ENCODE measurements at regions not wholly inside any gene's neighbourhood (a gene's known extent, or its start where the extent isn't known, plus 50 kb on each side); places are given as distances from the start of the nearest gene placed in this dataset.

DNA sequence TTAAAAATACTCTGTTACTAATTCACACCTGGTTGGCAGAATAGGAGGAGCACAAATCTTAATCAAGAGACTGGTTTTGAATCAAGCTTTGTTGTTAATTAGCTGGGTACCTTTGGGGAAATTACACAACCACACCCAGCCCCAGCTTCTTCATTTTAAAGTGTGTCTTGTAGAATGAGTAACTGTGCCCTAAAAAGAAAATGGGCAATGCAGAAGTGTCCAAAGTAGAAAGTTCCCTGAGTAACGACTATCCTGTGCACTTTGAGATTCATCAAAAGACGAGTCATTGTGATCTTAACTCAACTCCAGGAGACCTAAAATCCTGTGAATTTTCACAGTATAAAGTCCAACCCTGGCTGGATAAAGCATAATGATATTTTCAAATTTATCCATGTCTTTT, 792.3 kb upstream of the HS3ST1 start:
- Histone ChIP-seq H3K9me3 (ENCODE audit: control insufficient read depth in 2 of 3, low read length in 3 of 3) (no peaks in the 10 kb centered on the region), H3K27ac (ENCODE audit: low read depth, low read length) (no peak overlapping the region), H3K27me3 (ENCODE audit: control insufficient read depth in 2 of 2, insufficient read depth in 2 of 2, low read length in 2 of 2) (no peaks in the 10 kb centered on the region), H3K36me3 (ENCODE audit: control insufficient read depth in 2 of 3, insufficient read depth in 3 of 3, low read length in 3 of 3) (no peaks in the 10 kb centered on the region), H3K4me1 (ENCODE audit: control insufficient read depth in 2 of 2, insufficient read depth in 2 of 2, low read length in 2 of 2) (no peaks in the 10 kb centered on the region), H3K4me3 (ENCODE audit: low read length) (no peak overlapping the region)
- Mint-ChIP-seq H3K4me3 (no peak overlapping the region), H3K36me3 (no peaks in the 10 kb centered on the region), H3K27me3 (no peaks in the 10 kb centered on the region), H3K4me1 (no peaks in the 10 kb centered on the region), H3K27ac (no peak overlapping the region), H3K9me3 (peaks cover 0 to 10% (median 3%) of the 10 kb centered on the region in 11 donors)
- ChIA-PET POLR2A (no interaction called here), CTCF (no interaction called here)
- DNase-seq (no peak), ATAC-seq (no peak)
- intact Hi-C loops (cut with micrococcal nuclease): no loop called here

DNA sequence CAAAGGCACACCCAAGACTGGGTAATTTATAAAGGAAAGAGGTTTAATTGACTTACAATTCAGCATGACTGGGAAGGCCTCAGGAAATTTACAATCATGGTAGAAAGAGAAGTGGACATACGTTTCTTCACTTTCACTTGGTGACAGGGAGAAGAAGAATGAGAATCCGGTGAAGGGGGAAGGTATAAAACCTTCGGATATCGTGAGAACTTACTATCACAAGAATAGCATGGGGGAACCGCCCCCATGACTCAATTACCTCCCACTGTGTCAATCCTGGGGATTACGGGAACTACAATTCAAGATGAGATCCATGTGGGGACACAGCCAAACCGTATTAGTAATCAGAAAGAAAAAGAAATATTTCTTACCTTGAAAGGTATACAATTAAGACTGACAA, 782.9 kb upstream of the HS3ST1 start:
- no peaks in the 10 kb centered on the region for H3K27me3 Mint-ChIP-seq
- Histone ChIP-seq H3K4me1 (ENCODE audit: control insufficient read depth in 2 of 2, insufficient read depth in 2 of 2, low read length in 2 of 2) (no peaks in the 10 kb centered on the region), H3K36me3 (ENCODE audit: control insufficient read depth in 2 of 3, insufficient read depth in 3 of 3, low read length in 3 of 3) (no peaks in the 10 kb centered on the region), H3K4me3 (ENCODE audit: low read length) (no peak overlapping the region), H3K27me3 (ENCODE audit: control insufficient read depth in 2 of 2, insufficient read depth in 2 of 2, low read length in 2 of 2) (no peaks in the 10 kb centered on the region), H3K27ac (ENCODE audit: low read depth, low read length) (no peak overlapping the region), H3K9me3 (ENCODE audit: control insufficient read depth in 2 of 3, low read length in 3 of 3) (no peaks in the 10 kb centered on the region)
- no peak for DNase-seq
- H3K4me3 Mint-ChIP-seq: no peak overlapping the region
- no peaks in the 10 kb centered on the region for H3K4me1 Mint-ChIP-seq
- H3K27ac Mint-ChIP-seq: no peak overlapping the region
- CTCF ChIA-PET: no interaction called here
- intact Hi-C loops (cut with micrococcal nuclease): no loop called here
- no peak for ATAC-seq
- no peaks in the 10 kb centered on the region for H3K36me3 Mint-ChIP-seq
- POLR2A ChIA-PET: no interaction called here
- H3K9me3 Mint-ChIP-seq: peaks cover 0 to 12% (median 2%) of the 10 kb centered on the region in 11 donors

DNA sequence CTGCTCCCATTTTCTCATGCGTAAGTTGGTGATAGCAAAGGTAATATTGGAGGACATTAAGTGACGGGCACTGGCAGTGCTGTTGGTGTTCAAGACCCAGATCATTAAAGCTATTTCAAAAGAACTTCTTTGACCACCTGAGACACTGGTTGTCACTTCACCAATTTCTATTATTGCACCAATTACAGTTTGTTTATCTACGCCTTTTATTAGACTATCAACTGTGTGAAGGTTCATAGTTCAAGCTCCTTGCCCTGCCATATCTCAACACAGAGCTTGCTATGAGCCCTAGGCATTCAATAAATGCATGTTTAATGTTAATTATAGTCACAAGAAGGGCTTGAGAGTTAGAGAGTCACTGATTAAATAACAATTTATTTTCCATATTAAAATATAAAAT, 778.7 kb upstream of the HS3ST1 start:
- H3K4me1 ChIP-seq (ENCODE audit: control insufficient read depth in 2 of 2, insufficient read depth in 2 of 2, low read length in 2 of 2): no peaks in the 10 kb centered on the region
- H3K9me3 Mint-ChIP-seq: peaks cover 0 to 20% (median 3%) of the 10 kb centered on the region in 11 donors
- ATAC-seq (no peak), DNase-seq (no peak)
- POLR2A ChIA-PET: no interaction called here
- H3K36me3 Mint-ChIP-seq: peaks cover 0 to 4% (median 0%) of the 10 kb centered on the region in 5 donors
- CTCF ChIA-PET: no interaction called here
- H3K4me3 ChIP-seq (ENCODE audit: low read length): no peak overlapping the region
- no peaks in the 10 kb centered on the region for H3K27me3 Mint-ChIP-seq
- H3K9me3 ChIP-seq (ENCODE audit: control insufficient read depth in 2 of 3, low read length in 3 of 3): no peaks in the 10 kb centered on the region
- no peaks in the 10 kb centered on the region for H3K27me3 ChIP-seq (ENCODE audit: control insufficient read depth in 2 of 2, insufficient read depth in 2 of 2, low read length in 2 of 2)
- H3K27ac Mint-ChIP-seq: no peak overlapping the region
- H3K4me3 Mint-ChIP-seq: no peak overlapping the region
- intact Hi-C loops (cut with micrococcal nuclease): no loop called here
- H3K36me3 ChIP-seq (ENCODE audit: control insufficient read depth in 2 of 3, insufficient read depth in 3 of 3, low read length in 3 of 3): no peaks in the 10 kb centered on the region
- H3K4me1 Mint-ChIP-seq: no peaks in the 10 kb centered on the region
- H3K27ac ChIP-seq (ENCODE audit: low read depth, low read length): no peak overlapping the region

DNA sequence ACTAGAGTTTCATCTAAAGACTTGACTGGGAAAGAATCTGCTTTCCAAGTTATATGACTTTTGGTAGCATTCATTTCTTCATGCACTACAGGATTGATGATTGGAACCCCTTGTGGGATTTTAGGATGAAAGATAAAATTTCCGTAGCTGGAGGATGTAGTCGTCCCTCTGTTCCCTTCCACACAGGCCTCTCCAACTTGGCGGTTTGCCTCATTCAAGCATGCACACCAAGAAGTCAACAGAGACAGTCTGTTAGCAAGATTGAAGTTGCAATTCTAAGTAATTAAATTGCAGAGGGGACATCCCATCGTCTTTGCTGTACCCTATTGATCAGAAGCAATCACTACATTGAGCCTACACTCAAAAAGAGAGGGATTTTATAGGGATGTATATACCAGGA, 777.4 kb upstream of the HS3ST1 start:
- H3K27ac ChIP-seq (ENCODE audit: low read depth, low read length): no peak overlapping the region
- H3K9me3 ChIP-seq (ENCODE audit: control insufficient read depth in 2 of 3, low read length in 3 of 3): no peaks in the 10 kb centered on the region
- DNase-seq (no peak), ATAC-seq (no peak)
- intact Hi-C loops (cut with micrococcal nuclease): no loop called here
- no peak overlapping the region for H3K4me3 ChIP-seq (ENCODE audit: low read length)
- POLR2A ChIA-PET: no interaction called here
- H3K9me3 Mint-ChIP-seq: peaks cover 0 to 11% (median 3%) of the 10 kb centered on the region in 11 donors
- H3K36me3 Mint-ChIP-seq: peaks cover 0 to 4% (median 0%) of the 10 kb centered on the region in 5 donors
- CTCF ChIA-PET: no interaction called here
- H3K4me1 Mint-ChIP-seq: no peaks in the 10 kb centered on the region
- no peaks in the 10 kb centered on the region for H3K4me1 ChIP-seq (ENCODE audit: control insufficient read depth in 2 of 2, insufficient read depth in 2 of 2, low read length in 2 of 2)
- no peaks in the 10 kb centered on the region for H3K27me3 Mint-ChIP-seq
- no peak overlapping the region for H3K27ac Mint-ChIP-seq
- H3K4me3 Mint-ChIP-seq: no peak overlapping the region
- no peaks in the 10 kb centered on the region for H3K36me3 ChIP-seq (ENCODE audit: control insufficient read depth in 2 of 3, insufficient read depth in 3 of 3, low read length in 3 of 3)
- H3K27me3 ChIP-seq (ENCODE audit: control insufficient read depth in 2 of 2, insufficient read depth in 2 of 2, low read length in 2 of 2): no peaks in the 10 kb centered on the region

DNA sequence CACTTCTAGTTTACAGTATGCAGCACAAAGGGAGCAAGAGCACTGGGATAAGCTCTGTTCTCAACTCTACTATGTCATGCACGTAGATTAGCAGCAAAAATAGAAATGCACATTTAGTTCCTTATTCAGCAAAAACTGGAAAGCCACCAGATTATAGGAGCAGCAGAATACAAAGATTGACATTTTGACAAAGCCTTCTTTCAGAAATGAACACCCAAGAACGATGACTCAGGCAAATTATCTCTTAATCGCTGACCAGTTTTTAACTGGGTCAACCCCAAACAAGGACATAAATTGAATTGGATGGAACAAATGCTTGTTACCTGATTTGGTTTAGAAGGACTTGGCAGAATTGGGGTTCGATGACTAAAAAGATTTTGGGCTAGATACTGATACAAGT, 775.3 kb upstream of the HS3ST1 start:
- no peak overlapping the region for H3K4me3 Mint-ChIP-seq
- Histone ChIP-seq H3K27me3 (ENCODE audit: control insufficient read depth in 2 of 2, insufficient read depth in 2 of 2, low read length in 2 of 2) (no peaks in the 10 kb centered on the region), H3K36me3 (ENCODE audit: control insufficient read depth in 2 of 3, insufficient read depth in 3 of 3, low read length in 3 of 3) (no peaks in the 10 kb centered on the region), H3K4me1 (ENCODE audit: control insufficient read depth in 2 of 2, insufficient read depth in 2 of 2, low read length in 2 of 2) (no peaks in the 10 kb centered on the region), H3K9me3 (ENCODE audit: control insufficient read depth in 2 of 3, low read length in 3 of 3) (no peaks in the 10 kb centered on the region), H3K27ac (ENCODE audit: low read depth, low read length) (no peak overlapping the region), H3K4me3 (ENCODE audit: low read length) (no peak overlapping the region)
- H3K9me3 Mint-ChIP-seq: peaks cover 0 to 27% (median 3%) of the 10 kb centered on the region in 11 donors
- H3K27ac Mint-ChIP-seq: no peak overlapping the region
- H3K36me3 Mint-ChIP-seq: peaks cover 0 to 4% (median 0%) of the 10 kb centered on the region in 5 donors
- ATAC-seq: no peak
- no peaks in the 10 kb centered on the region for H3K27me3 Mint-ChIP-seq
- no peak for DNase-seq
- no peaks in the 10 kb centered on the region for H3K4me1 Mint-ChIP-seq
- ChIA-PET CTCF (no interaction called here), POLR2A (no interaction called here)
- intact Hi-C loops (cut with micrococcal nuclease): no loop called here

DNA sequence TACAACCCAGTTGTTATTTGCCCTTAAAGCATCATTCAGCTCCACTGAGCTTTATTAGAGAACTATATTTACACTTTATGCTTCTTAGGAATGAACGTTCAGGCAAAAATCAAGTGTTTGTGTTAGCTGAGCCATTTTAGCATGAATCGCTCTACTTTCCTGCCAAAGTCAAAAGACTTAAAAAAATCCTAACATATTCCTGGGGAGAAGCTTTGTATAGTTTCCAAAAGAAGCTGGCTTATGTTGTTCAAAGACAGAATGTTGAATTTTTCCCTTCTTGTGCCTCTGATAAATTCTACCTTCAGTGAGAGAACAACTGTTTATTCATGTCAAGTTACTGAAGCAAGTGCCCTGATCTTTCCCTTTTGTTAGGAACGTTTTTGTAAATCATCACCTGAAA, 771.5 kb upstream of the HS3ST1 start:
- Mint-ChIP-seq H3K27me3 (no peaks in the 10 kb centered on the region), H3K36me3 (peaks cover 0 to 4% (median 0%) of the 10 kb centered on the region in 5 donors), H3K4me1 (no peaks in the 10 kb centered on the region), H3K9me3 (peaks cover 0 to 34% (median 7%) of the 10 kb centered on the region in 11 donors), H3K27ac (no peak overlapping the region), H3K4me3 (no peak overlapping the region)
- no peak for DNase-seq
- ChIA-PET POLR2A (no interaction called here), CTCF (no interaction called here)
- H3K9me3 ChIP-seq (ENCODE audit: control insufficient read depth in 2 of 3, low read length in 3 of 3): no peaks in the 10 kb centered on the region
- no peak overlapping the region for H3K4me3 ChIP-seq (ENCODE audit: low read length)
- ATAC-seq: no peak
- intact Hi-C loops (cut with micrococcal nuclease): no loop called here
- no peaks in the 10 kb centered on the region for H3K27me3 ChIP-seq (ENCODE audit: control insufficient read depth in 2 of 2, insufficient read depth in 2 of 2, low read length in 2 of 2)
- H3K27ac ChIP-seq (ENCODE audit: low read depth, low read length): no peak overlapping the region
- H3K4me1 ChIP-seq (ENCODE audit: control insufficient read depth in 2 of 2, insufficient read depth in 2 of 2, low read length in 2 of 2): no peaks in the 10 kb centered on the region
- H3K36me3 ChIP-seq (ENCODE audit: control insufficient read depth in 2 of 3, insufficient read depth in 3 of 3, low read length in 3 of 3): no peaks in the 10 kb centered on the region

DNA sequence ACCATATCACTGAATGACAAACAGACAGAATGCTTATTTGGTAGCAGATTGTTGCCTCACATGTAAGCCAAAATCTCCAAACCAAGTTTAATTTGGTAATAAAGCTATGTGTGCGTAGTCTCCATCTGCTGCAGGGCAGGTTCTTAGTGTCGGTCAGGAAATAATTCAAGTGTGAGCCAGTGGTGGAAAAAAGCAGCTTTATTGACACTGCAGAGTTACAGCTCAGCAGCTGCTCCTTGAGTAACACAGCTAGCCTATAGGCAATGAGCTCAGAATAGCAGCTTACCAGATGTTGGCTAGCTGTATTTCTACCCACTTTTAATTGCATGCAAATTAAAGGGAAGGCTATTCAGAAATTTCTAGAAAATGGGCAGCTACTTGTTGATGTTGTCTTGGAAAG, 757.8 kb upstream of the HS3ST1 start:
- ChIA-PET POLR2A (no interaction called here), CTCF (no interaction called here)
- H3K4me1 ChIP-seq (ENCODE audit: control insufficient read depth in 2 of 2, insufficient read depth in 2 of 2, low read length in 2 of 2): no peaks in the 10 kb centered on the region
- no peaks in the 10 kb centered on the region for H3K27me3 ChIP-seq (ENCODE audit: control insufficient read depth in 2 of 2, insufficient read depth in 2 of 2, low read length in 2 of 2)
- no peaks in the 10 kb centered on the region for H3K36me3 ChIP-seq (ENCODE audit: control insufficient read depth in 2 of 3, insufficient read depth in 3 of 3, low read length in 3 of 3)
- H3K36me3 Mint-ChIP-seq: no peaks in the 10 kb centered on the region
- no peaks in the 10 kb centered on the region for H3K27me3 Mint-ChIP-seq
- no peaks in the 10 kb centered on the region for H3K4me1 Mint-ChIP-seq
- H3K27ac Mint-ChIP-seq: no peak overlapping the region
- no peak overlapping the region for H3K27ac ChIP-seq (ENCODE audit: low read depth, low read length)
- H3K9me3 ChIP-seq (ENCODE audit: control insufficient read depth in 2 of 3, low read length in 3 of 3): no peaks in the 10 kb centered on the region
- ATAC-seq (no peak), DNase-seq (no peak)
- H3K4me3 ChIP-seq (ENCODE audit: low read length): no peak overlapping the region
- H3K4me3 Mint-ChIP-seq: no peak overlapping the region
- intact Hi-C loops (cut with micrococcal nuclease): no loop called here
- peaks cover 0 to 8% (median 0%) of the 10 kb centered on the region in 11 donors for H3K9me3 Mint-ChIP-seq

All from naive thymus-derived CD4-positive, alpha-beta T cell (primary cell).